ENCODE measurements at regions not wholly inside any gene's neighbourhood (a gene's known extent, or its start where the extent isn't known, plus 50 kb on each side); places are given as distances from the start of the nearest gene placed in this dataset.

DNA sequence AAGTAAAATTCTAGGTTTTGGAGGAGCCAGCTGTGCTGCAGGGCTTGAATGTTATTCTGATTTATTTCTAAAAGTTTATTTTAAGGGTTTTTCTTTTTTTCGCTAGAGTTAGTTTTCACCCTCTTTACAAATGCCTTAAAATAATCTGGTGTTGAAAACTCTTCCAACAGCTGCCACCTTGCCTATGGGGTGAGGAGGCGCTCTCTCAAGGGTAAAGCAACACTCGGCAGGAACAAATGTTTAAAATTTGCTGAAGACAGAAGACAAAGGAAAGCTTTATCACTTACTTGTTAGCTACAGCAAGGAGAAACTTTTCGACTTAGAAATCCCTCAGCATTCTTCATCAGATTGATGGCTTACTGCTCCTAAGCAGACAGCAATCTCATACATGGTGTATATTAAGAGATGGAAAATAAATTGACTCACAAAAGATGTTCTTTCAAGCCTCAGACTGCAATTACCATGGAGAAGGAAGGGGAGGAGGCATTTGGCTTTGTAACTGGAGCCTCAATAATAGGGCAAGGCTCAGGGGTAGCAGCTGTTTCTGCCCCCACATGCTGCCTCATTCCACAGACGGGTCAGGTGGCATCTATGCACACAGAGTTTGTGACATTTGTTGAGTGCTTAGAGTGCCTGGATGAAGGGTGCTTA, 79.8 kb upstream of the RALGPS2 start:
- ATAC-seq (no peak), DNase-seq (no peak)
- Mint-ChIP-seq H3K27ac (no peak overlapping the region), H3K27me3 (ENCODE audit: low read depth in 2 of 2) (peaks cover 0 to 5% of the 10 kb centered on the region in 2 donors), H3K9me3 (no peaks in the 10 kb centered on the region), H3K4me3 (no peak overlapping the region), H3K36me3 (no peaks in the 10 kb centered on the region), H3K4me1 (no peaks in the 10 kb centered on the region)
- intact Hi-C loops (cut with micrococcal nuclease) = no loop called here
- H3K27ac ChIP-seq (ENCODE audit: low read length) = no peak overlapping the region
- TF ChIP-seq, protein P1, sequence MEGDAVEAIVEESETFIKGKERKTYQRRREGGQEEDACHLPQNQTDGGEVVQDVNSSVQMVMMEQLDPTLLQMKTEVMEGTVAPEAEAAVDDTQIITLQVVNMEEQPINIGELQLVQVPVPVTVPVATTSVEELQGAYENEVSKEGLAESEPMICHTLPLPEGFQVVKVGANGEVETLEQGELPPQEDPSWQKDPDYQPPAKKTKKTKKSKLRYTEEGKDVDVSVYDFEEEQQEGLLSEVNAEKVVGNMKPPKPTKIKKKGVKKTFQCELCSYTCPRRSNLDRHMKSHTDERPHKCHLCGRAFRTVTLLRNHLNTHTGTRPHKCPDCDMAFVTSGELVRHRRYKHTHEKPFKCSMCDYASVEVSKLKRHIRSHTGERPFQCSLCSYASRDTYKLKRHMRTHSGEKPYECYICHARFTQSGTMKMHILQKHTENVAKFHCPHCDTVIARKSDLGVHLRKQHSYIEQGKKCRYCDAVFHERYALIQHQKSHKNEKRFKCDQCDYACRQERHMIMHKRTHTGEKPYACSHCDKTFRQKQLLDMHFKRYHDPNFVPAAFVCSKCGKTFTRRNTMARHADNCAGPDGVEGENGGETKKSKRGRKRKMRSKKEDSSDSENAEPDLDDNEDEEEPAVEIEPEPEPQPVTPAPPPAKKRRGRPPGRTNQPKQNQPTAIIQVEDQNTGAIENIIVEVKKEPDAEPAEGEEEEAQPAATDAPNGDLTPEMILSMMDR (IDR thresholded peaks at IDR 0.05) = no peak
- H3K27me3 ChIP-seq (ENCODE audit: control insufficient read depth, insufficient read depth, low read length) = no peaks in the 10 kb centered on the region
- no peaks in the 10 kb centered on the region for H3K36me3 ChIP-seq (ENCODE audit: control insufficient read depth, insufficient read depth, low read length)
- no peak overlapping the region for H3K4me3 ChIP-seq (ENCODE audit: low read length)
- 84% methylated on average over 3 of the region's 5 CpGs for WGBS (ENCODE audit: insufficient coverage)
- no peaks in the 10 kb centered on the region for H3K9me3 ChIP-seq (ENCODE audit: control insufficient read depth, insufficient read depth, low read length)
- H3K4me1 ChIP-seq (ENCODE audit: control insufficient read depth, insufficient read depth, low read length) = no peaks in the 10 kb centered on the region

DNA sequence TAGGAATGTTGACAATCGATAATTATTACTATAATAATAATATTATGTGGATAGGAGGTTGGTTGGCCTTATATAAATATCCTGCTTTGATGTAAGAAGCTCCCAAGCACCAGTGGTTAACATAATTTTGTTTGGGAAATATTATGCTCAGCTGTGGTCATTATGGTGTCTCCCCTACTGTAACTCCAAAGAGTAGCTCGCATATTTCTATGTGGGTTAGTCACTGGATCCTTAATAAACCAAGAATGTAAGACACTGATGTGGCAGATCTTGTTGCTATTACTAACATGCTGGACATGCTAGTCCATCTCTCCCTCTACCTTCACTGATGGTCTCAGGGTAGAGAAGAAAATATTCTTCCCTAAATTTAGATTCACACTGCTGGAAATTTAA, 79.2 kb upstream of the RALGPS2 start:
- 83% methylated on average over 1 of the region's 2 CpGs for WGBS (ENCODE audit: insufficient coverage)
- Mint-ChIP-seq H3K9me3 (no peaks in the 10 kb centered on the region), H3K36me3 (no peaks in the 10 kb centered on the region), H3K4me1 (no peaks in the 10 kb centered on the region), H3K4me3 (no peak overlapping the region), H3K27me3 (ENCODE audit: low read depth in 2 of 2) (peaks cover 0 to 8% of the 10 kb centered on the region in 2 donors), H3K27ac (no peak overlapping the region)
- intact Hi-C loops (cut with micrococcal nuclease) = no loop called here
- TF ChIP-seq, protein P1 (IDR thresholded peaks at IDR 0.05) = no peak
- ATAC-seq (no peak), DNase-seq (no peak)
- no peaks in the 10 kb centered on the region for H3K27me3 ChIP-seq (ENCODE audit: control insufficient read depth, insufficient read depth, low read length)
- H3K27ac ChIP-seq (ENCODE audit: low read length) = no peak overlapping the region
- no peaks in the 10 kb centered on the region for H3K4me1 ChIP-seq (ENCODE audit: control insufficient read depth, insufficient read depth, low read length)
- H3K36me3 ChIP-seq (ENCODE audit: control insufficient read depth, insufficient read depth, low read length) = no peaks in the 10 kb centered on the region
- no peaks in the 10 kb centered on the region for H3K9me3 ChIP-seq (ENCODE audit: control insufficient read depth, insufficient read depth, low read length)
- H3K4me3 ChIP-seq (ENCODE audit: low read length) = no peak overlapping the region

DNA sequence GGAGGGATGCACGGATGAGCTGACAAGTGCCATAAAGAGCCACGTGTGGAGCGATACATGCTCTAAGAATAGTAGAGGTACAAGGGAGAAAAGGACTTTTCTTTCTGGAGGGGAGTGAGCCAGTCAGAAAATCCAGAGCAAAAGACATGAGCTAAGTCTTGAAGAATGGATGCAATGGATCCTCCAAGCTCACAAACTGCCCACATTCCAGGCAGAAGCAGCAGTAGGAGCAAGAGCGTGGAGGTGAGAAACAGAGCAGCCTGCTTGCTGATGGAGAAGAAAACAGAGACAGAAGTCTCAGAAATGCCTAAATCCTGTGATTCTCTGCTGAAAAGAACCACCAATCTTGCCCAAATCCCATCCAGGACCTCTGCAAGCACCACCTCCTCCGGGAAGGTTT, 78.2 kb upstream of the RALGPS2 start:
- WGBS (ENCODE audit: insufficient coverage) = 88% methylated on average over 5 of the region's 5 CpGs
- Histone ChIP-seq H3K27me3 (ENCODE audit: control insufficient read depth, insufficient read depth, low read length) (no peaks in the 10 kb centered on the region), H3K4me1 (ENCODE audit: control insufficient read depth, insufficient read depth, low read length) (no peaks in the 10 kb centered on the region), H3K27ac (ENCODE audit: low read length) (no peak overlapping the region), H3K4me3 (ENCODE audit: low read length) (no peak overlapping the region), H3K36me3 (ENCODE audit: control insufficient read depth, insufficient read depth, low read length) (no peaks in the 10 kb centered on the region), H3K9me3 (ENCODE audit: control insufficient read depth, insufficient read depth, low read length) (no peaks in the 10 kb centered on the region)
- ATAC-seq (no peak), DNase-seq (no peak)
- H3K27me3 Mint-ChIP-seq (ENCODE audit: low read depth in 2 of 2) = peaks cover 8% of the 10 kb centered on the region in 2 donors
- no peak overlapping the region for H3K27ac Mint-ChIP-seq
- H3K9me3 Mint-ChIP-seq = no peaks in the 10 kb centered on the region
- intact Hi-C loops (cut with micrococcal nuclease) = no loop called here
- H3K4me1 Mint-ChIP-seq = no peaks in the 10 kb centered on the region
- TF ChIP-seq, protein P1 (IDR thresholded peaks at IDR 0.05) = no peak
- H3K4me3 Mint-ChIP-seq = no peak overlapping the region
- H3K36me3 Mint-ChIP-seq = no peaks in the 10 kb centered on the region

DNA sequence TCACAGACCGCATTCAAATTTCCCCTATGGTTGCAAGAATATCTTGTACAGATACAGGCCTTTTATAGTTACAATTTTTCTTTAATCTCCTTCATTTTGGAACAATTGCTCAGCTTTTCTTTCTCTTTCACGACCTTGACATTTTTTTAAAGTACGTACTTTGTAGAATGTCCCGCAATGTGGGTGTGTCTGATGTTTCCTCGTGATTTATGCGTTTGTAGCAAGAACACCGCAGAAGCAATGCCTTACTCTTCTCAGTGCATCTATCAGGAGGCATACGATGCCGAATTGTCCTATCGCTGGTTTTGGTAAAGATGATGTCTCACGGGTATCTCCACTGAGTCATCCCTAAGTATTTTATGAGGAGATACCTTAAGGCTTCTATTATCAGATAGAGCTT, 76.9 kb upstream of the RALGPS2 start:
- no peak overlapping the region for H3K4me3 Mint-ChIP-seq

More for the DNA sequence above, 76.9 kb upstream of the RALGPS2 start:
- intact Hi-C loops (cut with micrococcal nuclease) = no loop called here
- 97% methylated on average over 8 of the region's 11 CpGs for WGBS (ENCODE audit: insufficient coverage)
- H3K9me3 ChIP-seq (ENCODE audit: control insufficient read depth, insufficient read depth, low read length) = no peaks in the 10 kb centered on the region
- DNase-seq (no peak), ATAC-seq (no peak)
- H3K4me1 ChIP-seq (ENCODE audit: control insufficient read depth, insufficient read depth, low read length) = no peaks in the 10 kb centered on the region
- H3K4me3 ChIP-seq (ENCODE audit: low read length) = no peak overlapping the region
- H3K36me3 ChIP-seq (ENCODE audit: control insufficient read depth, insufficient read depth, low read length) = no peaks in the 10 kb centered on the region
- Mint-ChIP-seq H3K9me3 (no peaks in the 10 kb centered on the region), H3K27me3 (ENCODE audit: low read depth in 2 of 2) (peaks cover 8% of the 10 kb centered on the region in 2 donors), H3K4me1 (no peaks in the 10 kb centered on the region), H3K36me3 (no peaks in the 10 kb centered on the region), H3K27ac (no peak overlapping the region)
- no peak overlapping the region for H3K27ac ChIP-seq (ENCODE audit: low read length)
- TF ChIP-seq, protein P1 (IDR thresholded peaks at IDR 0.05) = no peak
- H3K27me3 ChIP-seq (ENCODE audit: control insufficient read depth, insufficient read depth, low read length) = no peaks in the 10 kb centered on the region
